ENCODE measurements at regions not wholly inside any gene's neighbourhood (a gene's known extent, or its start where the extent isn't known, plus 50 kb on each side); places are given as distances from the start of the nearest gene placed in this dataset.

GRCh38 chr1:73784026-73784425 is 413.9 kb downstream of the LRRIQ3 start:
- H3K9me3 ChIP-seq: no peaks in the 10 kb centered on the region
- H3K4me3 ChIP-seq: no peak overlapping the region
- H3K27ac ChIP-seq: no peak overlapping the region
- intact Hi-C loops (cut with DNase I; ENCODE audit: low total_unique reads): no loop called here
- 85 to 86% methylated on average over 2 of the region's 2 CpGs for WGBS, 2 donors
- H3K4me1 ChIP-seq: no peaks in the 10 kb centered on the region
- H3K27me3 ChIP-seq: no peaks in the 10 kb centered on the region
- DNase-seq: no peak
- TF ChIP-seq POLR2A (IDR thresholded peaks at IDR 0.05): no peak
- TF ChIP-seq, protein P1, sequence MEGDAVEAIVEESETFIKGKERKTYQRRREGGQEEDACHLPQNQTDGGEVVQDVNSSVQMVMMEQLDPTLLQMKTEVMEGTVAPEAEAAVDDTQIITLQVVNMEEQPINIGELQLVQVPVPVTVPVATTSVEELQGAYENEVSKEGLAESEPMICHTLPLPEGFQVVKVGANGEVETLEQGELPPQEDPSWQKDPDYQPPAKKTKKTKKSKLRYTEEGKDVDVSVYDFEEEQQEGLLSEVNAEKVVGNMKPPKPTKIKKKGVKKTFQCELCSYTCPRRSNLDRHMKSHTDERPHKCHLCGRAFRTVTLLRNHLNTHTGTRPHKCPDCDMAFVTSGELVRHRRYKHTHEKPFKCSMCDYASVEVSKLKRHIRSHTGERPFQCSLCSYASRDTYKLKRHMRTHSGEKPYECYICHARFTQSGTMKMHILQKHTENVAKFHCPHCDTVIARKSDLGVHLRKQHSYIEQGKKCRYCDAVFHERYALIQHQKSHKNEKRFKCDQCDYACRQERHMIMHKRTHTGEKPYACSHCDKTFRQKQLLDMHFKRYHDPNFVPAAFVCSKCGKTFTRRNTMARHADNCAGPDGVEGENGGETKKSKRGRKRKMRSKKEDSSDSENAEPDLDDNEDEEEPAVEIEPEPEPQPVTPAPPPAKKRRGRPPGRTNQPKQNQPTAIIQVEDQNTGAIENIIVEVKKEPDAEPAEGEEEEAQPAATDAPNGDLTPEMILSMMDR (IDR thresholded peaks at IDR 0.05): no peak
- no peaks in the 10 kb centered on the region for H3K36me3 ChIP-seq (ENCODE audit: low read depth, missing control alignments)

DNA sequence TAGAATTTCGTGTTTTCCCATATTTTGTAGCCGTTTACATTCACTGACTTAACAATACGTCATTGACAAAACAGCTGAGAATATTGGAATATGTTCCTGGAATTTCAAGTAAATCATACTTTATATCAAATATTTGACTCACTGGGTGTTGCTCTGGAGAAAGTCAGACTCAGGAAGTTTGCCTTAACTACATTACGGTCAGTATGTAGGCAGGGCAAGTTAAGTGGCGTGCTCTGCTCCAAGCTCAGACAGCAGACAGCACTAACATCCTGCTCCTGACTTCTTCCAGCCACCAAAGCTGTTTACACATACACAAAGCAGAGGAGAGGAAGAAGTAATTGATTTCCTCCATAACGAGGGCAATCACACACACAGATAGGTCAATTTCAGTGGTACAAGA is 414.6 kb downstream of the LRRIQ3 start:
- WGBS, 2 donors: 83 to 84% methylated on average over 6 of the region's 6 CpGs
- no peaks in the 10 kb centered on the region for H3K4me1 ChIP-seq
- no peak overlapping the region for H3K27ac ChIP-seq
- intact Hi-C loops (cut with DNase I; ENCODE audit: low total_unique reads): no loop called here
- TF ChIP-seq, protein P1 (IDR thresholded peaks at IDR 0.05): no peak
- TF ChIP-seq POLR2A (IDR thresholded peaks at IDR 0.05): no peak
- H3K36me3 ChIP-seq (ENCODE audit: low read depth, missing control alignments): no peaks in the 10 kb centered on the region
- H3K27me3 ChIP-seq: no peaks in the 10 kb centered on the region
- H3K4me3 ChIP-seq: no peak overlapping the region
- H3K9me3 ChIP-seq: no peaks in the 10 kb centered on the region
- no peak for DNase-seq

GRCh38 chr1:73782901-73783300 is 415.1 kb downstream of the LRRIQ3 start:
- no peaks in the 10 kb centered on the region for H3K4me1 ChIP-seq
- no peak for DNase-seq
- no peaks in the 10 kb centered on the region for H3K27me3 ChIP-seq
- no peaks in the 10 kb centered on the region for H3K36me3 ChIP-seq (ENCODE audit: low read depth, missing control alignments)
- WGBS, 2 donors: 82 to 87% methylated on average over 2 of the region's 2 CpGs
- no peak overlapping the region for H3K4me3 ChIP-seq
- no peaks in the 10 kb centered on the region for H3K9me3 ChIP-seq
- intact Hi-C loops (cut with DNase I; ENCODE audit: low total_unique reads): no loop called here
- H3K27ac ChIP-seq: no peak overlapping the region
- no peak for TF ChIP-seq POLR2A (IDR thresholded peaks at IDR 0.05)
- TF ChIP-seq, protein P1 (IDR thresholded peaks at IDR 0.05): no peak

- no peaks in the 10 kb centered on the region for H3K4me1 ChIP-seq
- no peak overlapping the region for H3K4me3 ChIP-seq
- no peak overlapping the region for H3K27ac ChIP-seq
- H3K9me3 ChIP-seq: no peaks in the 10 kb centered on the region
- no peak for DNase-seq
- WGBS, 2 donors: 88 to 91% methylated on average over 2 of the region's 2 CpGs
- no peaks in the 10 kb centered on the region for H3K27me3 ChIP-seq
- H3K36me3 ChIP-seq (ENCODE audit: low read depth, missing control alignments): no peaks in the 10 kb centered on the region
- TF ChIP-seq, protein P1 (IDR thresholded peaks at IDR 0.05): no peak
- no peak for TF ChIP-seq POLR2A (IDR thresholded peaks at IDR 0.05)
- intact Hi-C loops (cut with DNase I; ENCODE audit: low total_unique reads): no loop called here
Observed at GRCh38 chr1:73781251-73781650, 416.7 kb downstream of the LRRIQ3 start.

DNA sequence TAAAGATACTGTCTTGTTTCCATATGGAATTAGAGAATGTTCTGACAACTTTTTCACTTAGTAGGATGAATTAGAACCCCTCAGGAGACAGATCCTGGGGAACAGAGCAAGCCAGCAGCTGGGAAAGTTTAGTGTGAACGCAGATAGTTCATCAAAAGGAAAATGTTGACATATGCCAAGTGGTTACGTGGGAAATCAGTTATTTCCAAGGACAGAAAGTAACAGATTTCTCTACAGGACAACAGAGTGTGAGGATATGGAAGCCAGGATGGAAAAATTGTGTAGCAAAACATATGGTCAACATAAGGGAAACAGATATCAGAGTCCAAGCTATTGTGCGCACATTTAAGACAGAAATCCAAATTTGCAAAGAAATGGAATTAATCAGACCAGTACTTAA is 419.5 kb downstream of the LRRIQ3 start:
- intact Hi-C loops (cut with DNase I; ENCODE audit: low total_unique reads): no loop called here
- Histone ChIP-seq H3K4me1 (no peaks in the 10 kb centered on the region), H3K9me3 (no peaks in the 10 kb centered on the region), H3K4me3 (no peak overlapping the region), H3K27me3 (no peaks in the 10 kb centered on the region), H3K36me3 (ENCODE audit: low read depth, missing control alignments) (no peaks in the 10 kb centered on the region), H3K27ac (no peak overlapping the region)
- WGBS, 2 donors: 53 to 56% methylated on average over 3 of the region's 3 CpGs
- DNase-seq: no peak
- no peak for TF ChIP-seq POLR2A (IDR thresholded peaks at IDR 0.05)
- TF ChIP-seq, protein P1 (IDR thresholded peaks at IDR 0.05): no peak

Data from testis (tissue), 2 donors.